ENCODE measurements at regions not wholly inside any gene's neighbourhood (a gene's known extent, or its start where the extent isn't known, plus 50 kb on each side); places are given as distances from the start of the nearest gene placed in this dataset.

DNA sequence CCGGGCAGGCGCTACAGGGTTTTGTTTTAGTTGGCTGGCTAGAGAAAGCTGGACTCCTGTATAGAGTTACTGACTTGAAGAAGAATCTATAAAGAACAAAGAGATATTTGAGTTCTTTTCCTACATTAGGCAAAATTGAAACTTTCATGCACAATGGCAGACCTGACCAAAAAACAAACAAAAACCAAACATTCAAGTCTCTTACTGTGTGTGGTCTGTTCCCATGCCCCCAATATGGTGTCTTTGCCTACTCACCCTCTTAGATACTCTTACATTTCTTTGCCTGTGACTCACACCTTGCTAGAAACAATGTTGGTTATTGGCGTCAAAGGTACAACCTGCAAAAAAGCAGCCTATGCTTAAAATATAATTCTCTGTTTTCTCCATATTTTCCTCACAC lies 109.5 kb upstream of the TMC3 start:
- TF ChIP-seq JUND (IDR thresholded peaks at IDR 0.05; ENCODE audit: borderline replicate concordance, low read depth, low read length) (no peak), JUND (tag; IDR thresholded peaks at IDR 0.05; ENCODE audit: borderline replicate concordance, low read depth, low read length) (no peak), U2AF2 (optimal IDR thresholded peaks at IDR 0.05; ENCODE audit: low read depth, low read length) (no peak), RCOR1 (IDR thresholded peaks at IDR 0.05; ENCODE audit: borderline replicate concordance in 1 of 2, low read depth in 2 of 2, low read length in 2 of 2) (no peak), HCFC1 (IDR thresholded peaks at IDR 0.05; ENCODE audit: low read depth, low read length) (no peak), YBX1 (IDR thresholded peaks at IDR 0.05) (no peak), MAFF (IDR thresholded peaks at IDR 0.05; ENCODE audit: low read length) (no peak), GATA2 (CRISPR knock-in tag; IDR thresholded peaks at IDR 0.05) (no peak)
- TF ChIP-seq, protein P1, sequence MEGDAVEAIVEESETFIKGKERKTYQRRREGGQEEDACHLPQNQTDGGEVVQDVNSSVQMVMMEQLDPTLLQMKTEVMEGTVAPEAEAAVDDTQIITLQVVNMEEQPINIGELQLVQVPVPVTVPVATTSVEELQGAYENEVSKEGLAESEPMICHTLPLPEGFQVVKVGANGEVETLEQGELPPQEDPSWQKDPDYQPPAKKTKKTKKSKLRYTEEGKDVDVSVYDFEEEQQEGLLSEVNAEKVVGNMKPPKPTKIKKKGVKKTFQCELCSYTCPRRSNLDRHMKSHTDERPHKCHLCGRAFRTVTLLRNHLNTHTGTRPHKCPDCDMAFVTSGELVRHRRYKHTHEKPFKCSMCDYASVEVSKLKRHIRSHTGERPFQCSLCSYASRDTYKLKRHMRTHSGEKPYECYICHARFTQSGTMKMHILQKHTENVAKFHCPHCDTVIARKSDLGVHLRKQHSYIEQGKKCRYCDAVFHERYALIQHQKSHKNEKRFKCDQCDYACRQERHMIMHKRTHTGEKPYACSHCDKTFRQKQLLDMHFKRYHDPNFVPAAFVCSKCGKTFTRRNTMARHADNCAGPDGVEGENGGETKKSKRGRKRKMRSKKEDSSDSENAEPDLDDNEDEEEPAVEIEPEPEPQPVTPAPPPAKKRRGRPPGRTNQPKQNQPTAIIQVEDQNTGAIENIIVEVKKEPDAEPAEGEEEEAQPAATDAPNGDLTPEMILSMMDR (IDR thresholded peaks at IDR 0.05 in 2 of 3, conservative IDR thresholded peaks at IDR 0.05 in 1 of 3; ENCODE audit: insufficient read depth in 2 of 3, low read depth in 1 of 3, low read length in 3 of 3): no peak
- TF ChIP-seq, protein P2, sequence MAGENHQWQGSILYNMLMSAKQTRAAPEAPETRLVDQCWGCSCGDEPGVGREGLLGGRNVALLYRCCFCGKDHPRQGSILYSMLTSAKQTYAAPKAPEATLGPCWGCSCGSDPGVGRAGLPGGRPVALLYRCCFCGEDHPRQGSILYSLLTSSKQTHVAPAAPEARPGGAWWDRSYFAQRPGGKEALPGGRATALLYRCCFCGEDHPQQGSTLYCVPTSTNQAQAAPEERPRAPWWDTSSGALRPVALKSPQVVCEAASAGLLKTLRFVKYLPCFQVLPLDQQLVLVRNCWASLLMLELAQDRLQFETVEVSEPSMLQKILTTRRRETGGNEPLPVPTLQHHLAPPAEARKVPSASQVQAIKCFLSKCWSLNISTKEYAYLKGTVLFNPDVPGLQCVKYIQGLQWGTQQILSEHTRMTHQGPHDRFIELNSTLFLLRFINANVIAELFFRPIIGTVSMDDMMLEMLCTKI (IDR thresholded peaks at IDR 0.05; ENCODE audit: partially characterized antibody): no peak
- TF ChIP-seq, protein P3, sequence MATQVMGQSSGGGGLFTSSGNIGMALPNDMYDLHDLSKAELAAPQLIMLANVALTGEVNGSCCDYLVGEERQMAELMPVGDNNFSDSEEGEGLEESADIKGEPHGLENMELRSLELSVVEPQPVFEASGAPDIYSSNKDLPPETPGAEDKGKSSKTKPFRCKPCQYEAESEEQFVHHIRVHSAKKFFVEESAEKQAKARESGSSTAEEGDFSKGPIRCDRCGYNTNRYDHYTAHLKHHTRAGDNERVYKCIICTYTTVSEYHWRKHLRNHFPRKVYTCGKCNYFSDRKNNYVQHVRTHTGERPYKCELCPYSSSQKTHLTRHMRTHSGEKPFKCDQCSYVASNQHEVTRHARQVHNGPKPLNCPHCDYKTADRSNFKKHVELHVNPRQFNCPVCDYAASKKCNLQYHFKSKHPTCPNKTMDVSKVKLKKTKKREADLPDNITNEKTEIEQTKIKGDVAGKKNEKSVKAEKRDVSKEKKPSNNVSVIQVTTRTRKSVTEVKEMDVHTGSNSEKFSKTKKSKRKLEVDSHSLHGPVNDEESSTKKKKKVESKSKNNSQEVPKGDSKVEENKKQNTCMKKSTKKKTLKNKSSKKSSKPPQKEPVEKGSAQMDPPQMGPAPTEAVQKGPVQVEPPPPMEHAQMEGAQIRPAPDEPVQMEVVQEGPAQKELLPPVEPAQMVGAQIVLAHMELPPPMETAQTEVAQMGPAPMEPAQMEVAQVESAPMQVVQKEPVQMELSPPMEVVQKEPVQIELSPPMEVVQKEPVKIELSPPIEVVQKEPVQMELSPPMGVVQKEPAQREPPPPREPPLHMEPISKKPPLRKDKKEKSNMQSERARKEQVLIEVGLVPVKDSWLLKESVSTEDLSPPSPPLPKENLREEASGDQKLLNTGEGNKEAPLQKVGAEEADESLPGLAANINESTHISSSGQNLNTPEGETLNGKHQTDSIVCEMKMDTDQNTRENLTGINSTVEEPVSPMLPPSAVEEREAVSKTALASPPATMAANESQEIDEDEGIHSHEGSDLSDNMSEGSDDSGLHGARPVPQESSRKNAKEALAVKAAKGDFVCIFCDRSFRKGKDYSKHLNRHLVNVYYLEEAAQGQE (IDR thresholded peaks at IDR 0.05; ENCODE audit: borderline replicate concordance): no peak
- TF ChIP-seq, protein P3 (CRISPR knock-in tag; IDR thresholded peaks at IDR 0.05; ENCODE audit: low read depth): no peak
